ENCODE measurements at regions not wholly inside any gene's neighbourhood (a gene's known extent, or its start where the extent isn't known, plus 50 kb on each side); places are given as distances from the start of the nearest gene placed in this dataset.
"Not testable (repeated sequence)": the region's sequence is repeated elsewhere in the genome, so short reads cannot be mapped to it uniquely, and the experiment has no call there.

DNA sequence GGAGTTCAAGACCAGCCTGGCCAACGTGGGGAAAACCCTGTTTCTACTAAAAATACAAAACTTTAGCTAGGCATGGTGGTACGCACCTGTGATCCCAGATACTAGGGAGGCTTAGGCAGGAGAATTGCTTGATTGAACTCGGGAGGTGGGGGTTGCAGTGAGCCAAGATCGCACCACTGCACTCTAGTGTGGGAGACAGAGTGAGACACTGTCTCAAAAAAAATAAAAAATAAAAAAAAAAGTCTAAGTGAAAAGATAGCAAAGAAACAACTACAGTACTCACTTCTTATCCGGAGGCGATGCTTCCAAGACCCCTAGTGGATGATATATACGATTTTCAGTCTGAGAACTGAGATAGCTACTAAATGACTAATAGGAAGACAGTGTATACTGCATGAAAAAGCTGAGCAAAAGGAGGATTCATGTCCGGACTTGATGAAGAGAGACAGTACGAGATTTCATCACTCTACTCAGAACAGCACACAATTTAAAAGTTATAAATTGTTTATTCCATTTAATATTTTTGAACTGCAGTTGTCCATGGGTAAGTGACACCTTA, 138.7 kb upstream of the GOLGA6L6 start:
- not testable (repeated sequence) for DNase-seq

GRCh38 chr15:20672470-20672869, 130.9 kb upstream of the GOLGA6L6 start:
- DNase-seq: no peak

DNA sequence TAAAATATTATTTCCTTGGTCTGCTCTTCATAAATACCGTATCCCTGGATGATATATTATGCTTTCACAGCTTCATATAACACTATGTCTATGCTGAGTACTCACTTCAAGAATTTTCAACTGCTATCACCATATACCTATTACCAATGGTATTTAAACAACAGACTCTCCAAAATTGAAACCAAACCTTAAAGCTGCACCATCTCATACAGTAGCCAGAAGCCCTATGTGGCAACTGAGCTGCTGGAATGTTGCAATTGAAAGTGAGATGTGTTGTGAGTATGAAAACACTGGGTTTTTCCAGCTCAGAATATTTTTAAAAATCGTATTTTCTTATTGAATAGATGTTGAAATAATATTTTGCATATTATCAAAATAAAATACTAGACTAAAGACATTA, 130.1 kb upstream of the GOLGA6L6 start:
- no peak for DNase-seq

DNA sequence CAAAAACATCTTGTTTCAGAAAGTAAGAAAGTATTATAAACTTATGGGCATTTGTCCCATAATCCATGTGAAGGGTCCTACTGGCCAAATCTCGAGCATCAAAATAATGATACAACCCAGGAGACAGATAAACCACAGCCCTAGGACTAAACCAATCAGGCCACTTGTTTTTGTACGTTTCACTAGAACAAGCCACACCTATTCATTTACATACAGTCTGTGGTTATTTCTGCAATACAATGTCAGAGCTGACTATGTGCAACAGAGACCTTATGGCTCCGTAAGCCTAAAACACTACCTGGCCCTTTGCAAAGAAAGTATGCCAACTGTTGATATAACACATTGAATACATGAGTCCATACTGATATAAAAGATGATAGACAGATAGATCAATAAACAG, 124.8 kb upstream of the GOLGA6L6 start:
- not testable (repeated sequence) for DNase-seq

GRCh38 chr15:20665653-20666052, 124.1 kb upstream of the GOLGA6L6 start:
- no peak for DNase-seq

GRCh38 chr15:20659265-20659664, 117.7 kb upstream of the GOLGA6L6 start:
- no peak for DNase-seq

- no peak for DNase-seq
Observed at GRCh38 chr15:20658024-20658423, 116.4 kb upstream of the GOLGA6L6 start.

GRCh38 chr15:20657084-20657483, 115.5 kb upstream of the GOLGA6L6 start:
- DNase-seq: no peak

DNA sequence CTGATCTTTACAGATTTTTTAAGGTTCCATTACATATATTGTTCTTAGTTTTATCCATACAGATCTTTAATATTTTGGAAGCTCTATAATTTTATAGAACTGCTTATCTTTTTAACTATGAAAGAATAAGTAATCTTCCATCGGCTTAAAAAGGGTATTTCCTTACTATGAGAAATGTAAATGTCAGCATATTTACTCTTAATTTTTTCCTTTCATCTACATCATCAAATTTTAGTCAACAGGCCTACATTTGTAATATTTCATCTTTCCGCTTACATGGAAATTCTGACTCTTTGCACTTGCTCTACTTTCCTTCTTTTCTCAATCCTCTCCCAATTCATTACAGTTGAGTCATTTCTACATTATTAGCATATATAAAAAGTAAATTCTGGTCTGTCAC, 111.3 kb upstream of the GOLGA6L6 start:
- no peak for DNase-seq

DNA sequence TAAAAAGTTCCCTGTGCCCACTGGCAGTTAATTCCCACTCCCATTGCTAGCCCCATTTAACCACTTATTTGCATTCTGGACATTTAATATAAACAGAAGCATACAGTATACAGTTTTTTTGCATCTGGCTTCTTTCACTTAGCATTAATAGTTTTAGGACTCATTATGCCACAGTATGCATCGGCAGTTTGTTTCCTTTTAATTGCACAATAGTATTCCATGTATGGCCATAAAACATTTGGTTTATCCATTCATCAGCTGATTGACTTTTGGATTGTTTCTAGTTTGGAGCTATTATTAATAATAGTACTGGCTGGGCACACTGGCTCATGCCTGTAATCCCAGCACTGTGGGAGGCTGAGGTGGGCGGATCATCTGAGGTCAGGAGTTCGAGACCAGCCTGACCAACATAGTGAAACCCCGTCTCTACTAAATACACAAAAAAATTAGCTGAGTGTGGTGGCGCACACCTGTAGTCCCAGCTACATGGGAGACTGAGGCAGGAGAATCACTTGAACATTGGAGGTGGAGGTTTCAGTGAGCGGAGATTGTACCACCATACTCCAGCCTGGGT, 106.9 kb upstream of the GOLGA6L6 start:
- not testable (repeated sequence) for DNase-seq

DNA sequence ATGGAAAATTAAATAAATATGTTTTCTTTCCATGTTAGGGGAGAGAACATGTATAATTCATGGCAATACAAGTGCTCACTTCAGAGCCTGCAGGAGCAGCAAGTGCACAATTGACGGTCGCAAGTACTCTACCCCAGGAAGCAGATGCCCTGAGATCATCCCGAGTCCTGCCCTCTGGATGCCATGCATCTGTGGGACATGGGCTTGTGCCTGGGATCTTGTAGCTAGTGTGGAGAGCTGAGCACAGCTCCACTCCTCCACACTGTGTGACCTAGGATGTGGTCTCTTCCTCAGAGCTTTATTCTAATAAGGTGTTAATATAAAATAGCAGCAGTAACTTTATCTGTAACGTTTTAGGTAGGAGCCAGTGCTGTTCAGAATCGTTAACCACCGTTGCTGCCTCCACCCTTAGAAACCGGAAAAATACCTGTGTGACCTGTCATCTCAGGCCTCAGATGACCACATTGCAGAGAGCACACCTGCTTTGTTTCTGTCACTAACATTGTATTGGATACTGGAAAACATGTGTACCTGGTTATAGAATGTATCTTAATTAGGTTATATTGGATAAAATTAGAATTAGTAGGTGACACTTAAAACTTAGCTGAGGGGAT, 105.0 kb upstream of the GOLGA6L6 start:
- DNase-seq: no peak

GRCh38 chr15:20645956-20646355, 104.4 kb upstream of the GOLGA6L6 start:
- no peak for DNase-seq

DNA sequence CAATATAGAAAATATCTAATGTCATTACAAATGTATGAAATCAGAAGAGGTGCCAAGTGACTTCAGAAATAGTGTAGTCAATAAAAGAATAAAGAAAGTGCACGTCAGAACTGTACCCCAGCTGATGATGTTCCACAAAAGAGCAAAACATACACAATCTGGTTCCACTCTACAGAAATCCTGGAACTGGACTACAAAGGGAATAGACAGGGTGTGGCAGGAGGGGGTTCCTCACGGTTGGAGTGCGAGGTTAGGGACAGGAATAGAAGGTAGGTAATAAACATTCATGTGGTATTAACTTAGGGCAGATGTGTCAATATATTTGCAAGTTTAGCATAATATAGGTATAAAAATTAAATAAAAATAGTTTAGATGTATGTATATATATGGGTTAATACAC, 103.3 kb upstream of the GOLGA6L6 start:
- no peak for DNase-seq

DNA sequence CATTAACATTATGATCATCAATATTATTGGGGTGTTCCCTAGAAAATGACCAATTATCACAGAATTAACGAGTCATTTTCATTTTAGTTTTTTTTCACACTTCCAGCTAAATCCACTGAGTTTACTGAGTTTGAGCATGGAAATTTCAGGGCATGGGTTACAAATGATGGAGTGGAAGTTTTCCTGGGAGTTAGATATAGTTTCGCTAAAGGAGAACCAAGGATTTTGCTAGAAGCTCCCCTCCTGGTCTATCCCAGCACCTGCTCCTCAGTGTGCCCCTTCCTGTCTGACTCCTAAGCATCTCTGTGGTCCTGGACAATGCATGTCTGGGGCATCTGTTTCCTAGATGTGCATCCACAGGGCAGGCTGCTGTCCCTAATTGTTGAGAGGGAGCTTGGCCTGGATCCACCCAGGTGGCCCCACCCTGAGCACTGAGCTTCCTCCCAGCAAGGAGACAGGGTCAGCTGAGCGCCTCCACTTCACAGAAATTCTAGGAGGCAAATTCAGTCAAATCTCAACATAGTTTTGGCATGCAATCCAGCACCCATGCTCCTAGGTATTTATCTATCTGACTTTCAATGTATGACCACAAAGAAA, 102.3 kb upstream of the GOLGA6L6 start:
- no peak for DNase-seq

- DNase-seq: no peak
Observed at GRCh38 chr15:20643024-20643770, 101.6 kb upstream of the GOLGA6L6 start.

GRCh38 chr15:20642054-20642767, 100.6 kb upstream of the GOLGA6L6 start:
- DNase-seq: no peak

DNA sequence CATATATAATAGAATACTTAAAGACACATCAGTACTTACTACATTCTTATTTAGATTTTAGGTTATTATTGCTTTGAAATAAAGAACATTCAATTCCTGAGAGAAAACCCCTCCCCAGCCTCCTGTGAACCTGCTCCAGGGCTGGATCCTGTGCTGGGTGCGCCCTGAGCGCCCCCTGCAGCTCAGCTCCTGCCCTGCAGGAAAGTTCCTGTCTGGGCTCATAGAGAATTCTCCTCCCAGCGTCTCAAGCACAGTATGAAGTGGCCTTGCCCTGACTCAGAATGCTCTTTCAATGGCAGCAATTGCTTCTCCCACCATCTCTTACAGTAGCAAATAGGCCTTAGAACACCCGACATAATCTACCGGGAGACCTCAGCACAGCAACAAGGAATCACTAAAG, 98.8 kb upstream of the GOLGA6L6 start:
- DNase-seq: not testable (repeated sequence)

GRCh38 chr15:20639224-20639623, 97.6 kb upstream of the GOLGA6L6 start:
- not testable (repeated sequence) for DNase-seq

DNA sequence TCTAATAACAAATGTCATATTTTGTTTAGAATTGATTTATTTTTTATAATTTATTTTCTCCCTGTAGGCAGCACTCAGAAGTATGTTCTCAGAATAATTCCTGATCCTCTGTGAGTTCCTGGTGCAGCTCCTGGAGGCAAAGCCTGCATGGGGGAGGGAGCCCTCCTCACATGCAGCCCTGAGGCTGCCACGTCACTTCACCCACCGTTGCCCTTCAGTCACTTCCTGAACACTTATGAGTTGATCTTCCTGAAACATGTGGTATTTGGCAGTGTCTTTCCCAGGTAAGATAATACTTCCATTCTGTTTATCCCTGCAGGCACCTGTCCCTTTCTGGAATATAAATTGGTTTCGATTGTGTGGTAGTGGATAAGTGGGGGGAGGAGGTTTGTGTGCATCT, 95.9 kb upstream of the GOLGA6L6 start:
- not testable (repeated sequence) for DNase-seq

- not testable (repeated sequence) for DNase-seq
Observed at GRCh38 chr15:20629526-20629925, 87.9 kb upstream of the GOLGA6L6 start.

DNA sequence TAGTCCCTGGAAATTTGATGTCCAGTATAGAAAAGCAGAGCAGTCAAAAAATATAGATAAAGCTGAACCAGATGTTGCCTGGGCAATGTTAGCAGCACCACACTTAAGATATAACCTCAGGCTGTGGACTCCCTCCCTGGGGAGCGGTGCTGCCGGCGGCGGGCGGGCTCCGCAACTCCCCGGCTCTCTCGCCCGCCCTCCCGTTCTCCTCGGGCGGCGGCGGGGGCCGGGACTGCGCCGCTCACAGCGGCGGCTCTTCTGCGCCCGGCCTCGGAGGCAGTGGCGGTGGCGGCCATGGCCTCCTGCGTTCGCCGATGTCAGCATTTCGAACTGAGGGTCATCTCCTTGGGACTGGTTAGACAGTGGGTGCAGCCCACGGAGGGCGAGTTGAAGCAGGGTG, 86.9 kb upstream of the GOLGA6L6 start:
- not testable (repeated sequence) for DNase-seq

GRCh38 chr15:20625469-20625868, 83.9 kb upstream of the GOLGA6L6 start:
- not testable (repeated sequence) for DNase-seq

GRCh38 chr15:20624085-20624484, 82.5 kb upstream of the GOLGA6L6 start:
- peak; percentile 22 for DNase-seq
